CD8-positive, alpha-beta memory T cell (primary cell): ENCODE measurements at regions not wholly inside any gene's neighbourhood (a gene's known extent, or its start where the extent isn't known, plus 50 kb on each side); places are given as distances from the start of the nearest gene placed in this dataset.
A peak's percentile ranks its signal among the peaks of the same experiment; 100 is the strongest.
"Not testable (repeated sequence)": the region's sequence is repeated elsewhere in the genome, so short reads cannot be mapped to it uniquely, and the experiment has no call there.

ENCODE experiments used
- CTCF ChIA-PET: fragments of 350-600 bp; sonication (Branson Sonifier 250); formaldehyde crosslinking; loops from one replicate; lab custom pipeline; 2021; ENCODE audit warnings: antibody characterized with exemption; lab: Charles Lee
- POLR2A ChIA-PET: fragments of 350-600 bp; sonication (Branson Sonifier 250); formaldehyde crosslinking; loops from one replicate; lab custom pipeline; 2021; ENCODE audit warnings: antibody characterized with exemption; lab: Charles Lee
- DNase-seq, 5 donors: peaks; one replicate each; pipeline versions ENCODE4 v3.0.0 to v3.0.0-alpha.2; 2020 to 2022; ENCODE audit warnings: mixed read lengths in 1 of 5
- H3K27ac ChIP-seq: one replicate; pipeline ENCODE4 v1.7.0; 2013; ENCODE audit warnings: low read depth, mild to moderate bottlenecking, low read length, moderate library complexity
- H3K27me3 ChIP-seq: 2 replicates; pipeline ENCODE4 v1.7.0; 2013; ENCODE audit warnings: low read length, mild to moderate bottlenecking; ENCODE audit not compliant: insufficient read depth, poor library complexity, severe bottlenecking
- H3K36me3 ChIP-seq: 2 replicates; pipeline ENCODE4 v1.7.0; 2013; ENCODE audit warnings: mild to moderate bottlenecking, low read length, moderate library complexity; ENCODE audit not compliant: insufficient read depth
- H3K4me1 ChIP-seq: 2 replicates; pipeline ENCODE4 v1.7.0; 2013; ENCODE audit warnings: mild to moderate bottlenecking, low read length, moderate library complexity; ENCODE audit not compliant: insufficient read depth
- H3K4me3 ChIP-seq: 2 replicates; pipeline ENCODE4 v1.7.0; 2013; ENCODE audit warnings: mild to moderate bottlenecking, low read length
- H3K9me3 ChIP-seq: 2 replicates; pipeline ENCODE4 v1.7.0; 2013; ENCODE audit warnings: mild to moderate bottlenecking, low read length
- H3K27ac Mint-ChIP-seq, 8 donors: one replicate each; pipeline ENCODE4 v1.8.0; 2020 to 2021; ENCODE audit warnings: mixed read lengths in 8 of 8, mild to moderate bottlenecking in 6 of 8, inconsistent platforms in 3 of 8, moderate library complexity in 3 of 8
- H3K27me3 Mint-ChIP-seq, 2 donors: one replicate each; pipeline ENCODE4 v1.8.0; 2020 to 2021; ENCODE audit warnings: mixed read lengths in 2 of 2, mild to moderate bottlenecking in 1 of 2, moderate library complexity in 1 of 2
- H3K36me3 Mint-ChIP-seq, 3 donors: one replicate each; pipeline ENCODE4 v1.8.0; 2020 to 2021; ENCODE audit warnings: mixed read lengths in 3 of 3, inconsistent platforms in 1 of 3, mild to moderate bottlenecking in 1 of 3
- H3K4me1 Mint-ChIP-seq, 3 donors: one replicate each; pipeline ENCODE4 v1.8.0; 2020 to 2021; ENCODE audit warnings: mixed read lengths in 3 of 3, inconsistent platforms in 1 of 3, mild to moderate bottlenecking in 1 of 3
- H3K4me3 Mint-ChIP-seq, 7 donors: one replicate each; pipeline ENCODE4 v1.8.0; 2020 to 2021; ENCODE audit warnings: mixed read lengths in 7 of 7, mild to moderate bottlenecking in 6 of 7, moderate library complexity in 4 of 7, inconsistent platforms in 2 of 7
- H3K9me3 Mint-ChIP-seq, 5 donors: one replicate each; pipeline ENCODE4 v1.8.0; 2020 to 2022; ENCODE audit warnings: mixed read lengths in 5 of 5, mild to moderate bottlenecking in 3 of 5, moderate library complexity in 2 of 5, inconsistent platforms in 1 of 5

- Mint-ChIP-seq H3K4me1 (peaks cover 2 to 19% (median 9%) of the 10 kb centered on the region in 3 donors), H3K9me3 (peaks cover 0 to 8% (median 0%) of the 10 kb centered on the region in 5 donors), H3K4me3 (no peak overlapping the region), H3K36me3 (peaks cover 0 to 21% (median 0%) of the 10 kb centered on the region in 3 donors), H3K27ac (no peak overlapping the region), H3K27me3 (peaks cover 0 to 3% of the 10 kb centered on the region in 2 donors)
- ChIA-PET POLR2A (no interaction called here), CTCF (no interaction called here)
- Histone ChIP-seq H3K4me3 (no peak overlapping the region), H3K36me3 (no peaks in the 10 kb centered on the region), H3K27ac (no peak overlapping the region), H3K27me3 (no peaks in the 10 kb centered on the region), H3K4me1 (no peaks in the 10 kb centered on the region), H3K9me3 (no peaks in the 10 kb centered on the region)
- DNase-seq: no peak
Observed at GRCh38 chr15:91414124-91414523, 314.1 kb downstream of the SV2B start.

DNA sequence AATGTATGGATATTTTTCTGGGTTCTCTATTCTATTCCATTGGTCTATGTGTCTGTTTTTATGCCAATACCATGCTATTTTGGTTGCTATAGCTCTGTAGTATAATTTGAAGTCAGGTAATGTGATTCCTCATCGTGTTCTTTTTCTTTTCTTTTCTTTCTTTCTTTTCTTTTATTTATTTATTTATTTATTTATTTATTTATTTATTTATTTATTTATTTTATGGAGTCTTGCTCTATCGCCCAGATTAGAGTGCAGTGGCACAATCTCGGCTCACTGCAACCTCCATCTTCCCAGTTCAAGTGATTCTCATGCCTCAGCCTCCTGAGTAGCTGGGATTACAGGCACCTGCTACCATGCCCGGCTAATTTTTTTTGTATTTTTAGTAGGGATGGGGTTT is 315.2 kb downstream of the SV2B start:
- H3K27ac ChIP-seq, H3K4me1 ChIP-seq, H3K27ac Mint-ChIP-seq, H3K27me3 ChIP-seq, H3K9me3 ChIP-seq, H3K36me3 ChIP-seq, H3K27me3 Mint-ChIP-seq, H3K9me3 Mint-ChIP-seq, POLR2A ChIA-PET, CTCF ChIA-PET, H3K4me3 ChIP-seq, DNase-seq, H3K4me3 Mint-ChIP-seq: not testable (repeated sequence)
- peaks cover 2 to 18% (median 9%) of the 10 kb centered on the region in 3 donors for H3K4me1 Mint-ChIP-seq
- H3K36me3 Mint-ChIP-seq: peaks cover 0 to 29% (median 2%) of the 10 kb centered on the region in 3 donors

DNA sequence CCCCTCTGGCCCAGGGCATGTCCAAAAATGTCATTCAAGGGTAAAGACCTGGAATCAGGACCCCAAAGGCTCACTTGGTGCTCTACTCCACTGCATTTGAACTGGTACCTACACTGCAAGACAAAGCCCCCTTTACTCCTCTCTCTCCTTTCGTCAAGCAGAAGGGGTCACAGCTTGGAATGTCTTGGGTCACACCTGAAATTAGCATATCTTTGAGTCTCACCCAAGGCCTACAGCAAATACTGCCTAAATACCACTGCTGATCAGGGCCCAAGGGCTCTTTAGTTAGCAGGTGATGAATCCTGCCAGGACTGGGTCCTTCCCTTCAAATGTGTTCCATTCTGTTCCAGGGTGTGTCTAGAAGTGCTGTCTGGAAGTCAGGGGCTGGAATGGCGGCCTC is 320.6 kb downstream of the SV2B start:
- Mint-ChIP-seq H3K9me3 (peaks cover 0 to 3% (median 0%) of the 10 kb centered on the region in 5 donors), H3K27me3 (peaks cover 4 to 9% of the 10 kb centered on the region in 2 donors), H3K36me3 (peaks cover 0 to 22% (median 2%) of the 10 kb centered on the region in 3 donors), H3K27ac (peak overlapping the region in 1 of 8 donors; percentile 24), H3K4me3 (peak overlapping the region in 1 of 7 donors; percentile 19), H3K4me1 (peaks cover 33 to 38% (median 38%) of the 10 kb centered on the region in 3 donors)
- no peaks in the 10 kb centered on the region for H3K36me3 ChIP-seq
- H3K27ac ChIP-seq: no peak overlapping the region
- no peak for DNase-seq
- POLR2A ChIA-PET: no interaction called here
- no peaks in the 10 kb centered on the region for H3K9me3 ChIP-seq
- no peaks in the 10 kb centered on the region for H3K27me3 ChIP-seq
- H3K4me3 ChIP-seq: no peak overlapping the region
- peaks cover 31% of the 10 kb centered on the region for H3K4me1 ChIP-seq
- CTCF ChIA-PET: no interaction called here

- POLR2A ChIA-PET: no interaction called here
- peak overlapping the region in 5 of 7 donors; percentile 21 to 55 (median 48) for H3K4me3 Mint-ChIP-seq
- H3K9me3 ChIP-seq: no peaks in the 10 kb centered on the region
- peak in 2 of 5 donors; percentile 2 to 14 for DNase-seq
- peaks cover 49% of the 10 kb centered on the region for H3K4me1 ChIP-seq
- peaks cover 40 to 56% (median 54%) of the 10 kb centered on the region in 3 donors for H3K4me1 Mint-ChIP-seq
- no peak overlapping the region for H3K27ac ChIP-seq
- no peaks in the 10 kb centered on the region for H3K36me3 ChIP-seq
- peaks cover 0 to 3% (median 0%) of the 10 kb centered on the region in 5 donors for H3K9me3 Mint-ChIP-seq
- peak overlapping the region; percentile 24 for H3K4me3 ChIP-seq
- CTCF ChIA-PET: interaction anchor here (0.7 to 1.0 kb wide), 3 partner anchors 13 to 69 kb away, joined by 3 to 4 read pairs (median 3); no protein-coding TSS in a partner anchor
- H3K27me3 Mint-ChIP-seq: peaks cover 4 to 11% of the 10 kb centered on the region in 2 donors
- H3K36me3 Mint-ChIP-seq: peaks cover 0 to 11% (median 2%) of the 10 kb centered on the region in 3 donors
- H3K27ac Mint-ChIP-seq: peak overlapping the region in 6 of 8 donors; percentile 3 to 75 (median 26)
- H3K27me3 ChIP-seq: no peaks in the 10 kb centered on the region
Observed at GRCh38 chr15:91422797-91423196, 322.7 kb downstream of the SV2B start.

DNA sequence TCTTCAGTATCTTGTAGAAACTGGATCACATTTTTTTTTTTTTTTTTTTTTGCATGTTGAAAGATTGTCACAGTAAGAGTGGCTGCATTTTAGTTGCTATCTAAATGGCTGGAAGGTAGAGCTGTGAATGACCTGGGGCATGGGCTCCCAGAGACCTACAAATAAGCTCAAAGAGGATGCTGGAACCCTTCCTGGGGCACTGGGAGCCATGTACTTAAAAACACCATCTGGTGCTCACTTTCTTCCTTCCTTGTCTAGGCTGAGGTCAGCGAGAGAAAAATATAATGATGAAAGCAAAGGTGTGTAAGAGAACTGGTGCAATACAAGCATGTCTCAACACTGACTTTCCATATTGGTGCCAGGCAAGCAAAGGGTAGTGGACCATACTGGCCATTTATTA is 323.9 kb downstream of the SV2B start:
- Histone ChIP-seq H3K4me1 (peaks cover 49% of the 10 kb centered on the region), H3K27me3 (no peaks in the 10 kb centered on the region), H3K36me3 (no peaks in the 10 kb centered on the region), H3K4me3 (no peak overlapping the region), H3K9me3 (no peaks in the 10 kb centered on the region), H3K27ac (no peak overlapping the region)
- ChIA-PET POLR2A (no interaction called here), CTCF (interaction anchor here (1.0 kb wide), 1 partner anchor 14 kb away, joined by 3 read pairs; no protein-coding TSS in a partner anchor)
- Mint-ChIP-seq H3K27me3 (peaks cover 4 to 12% of the 10 kb centered on the region in 2 donors), H3K27ac (peak overlapping the region in 2 of 8 donors; percentile 14 to 18), H3K4me3 (peak overlapping the region in 3 of 7 donors; percentile 3 to 33 (median 15)), H3K9me3 (peaks cover 0 to 1% (median 0%) of the 10 kb centered on the region in 5 donors), H3K36me3 (peaks cover 0 to 11% (median 2%) of the 10 kb centered on the region in 3 donors), H3K4me1 (peaks cover 40 to 62% (median 57%) of the 10 kb centered on the region in 3 donors)
- DNase-seq: no peak

DNA sequence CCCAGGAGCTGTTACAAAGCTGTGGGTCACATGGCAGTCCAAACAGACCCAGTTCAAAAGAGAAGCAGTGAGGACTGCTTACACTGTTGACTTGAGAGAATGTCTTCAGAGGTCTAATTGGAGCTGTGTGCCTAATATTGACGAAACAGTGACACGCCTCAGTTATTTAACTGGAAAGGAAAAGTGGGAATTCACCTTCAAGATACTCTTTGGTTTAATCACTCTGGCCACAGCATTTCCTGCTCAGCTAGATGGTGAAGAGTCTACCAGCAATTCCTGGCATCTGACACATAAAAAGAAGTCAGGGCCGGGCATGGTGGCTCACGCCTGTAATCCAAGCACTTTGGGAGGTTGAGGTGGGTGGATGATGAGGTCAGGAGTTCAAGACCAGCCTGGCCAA is 326.4 kb downstream of the SV2B start:
- Mint-ChIP-seq H3K36me3 (peaks cover 0 to 9% (median 0%) of the 10 kb centered on the region in 3 donors), H3K27me3 (peaks cover 4 to 9% of the 10 kb centered on the region in 2 donors), H3K4me3 (peak overlapping the region in 3 of 7 donors; percentile 21 to 49 (median 29)), H3K9me3 (no peaks in the 10 kb centered on the region), H3K27ac (peak overlapping the region in 3 of 8 donors; percentile 12 to 61 (median 23)), H3K4me1 (peaks cover 40 to 71% (median 57%) of the 10 kb centered on the region in 3 donors)
- no peak for DNase-seq
- Histone ChIP-seq H3K27ac (no peak overlapping the region), H3K27me3 (no peaks in the 10 kb centered on the region), H3K9me3 (no peaks in the 10 kb centered on the region), H3K4me1 (peaks cover 49% of the 10 kb centered on the region), H3K36me3 (no peaks in the 10 kb centered on the region), H3K4me3 (no peak overlapping the region)
- ChIA-PET CTCF (interaction anchor here (1.6 kb wide), 1 partner anchor 27 kb away, joined by 3 read pairs; no protein-coding TSS in a partner anchor), POLR2A (no interaction called here)

DNA sequence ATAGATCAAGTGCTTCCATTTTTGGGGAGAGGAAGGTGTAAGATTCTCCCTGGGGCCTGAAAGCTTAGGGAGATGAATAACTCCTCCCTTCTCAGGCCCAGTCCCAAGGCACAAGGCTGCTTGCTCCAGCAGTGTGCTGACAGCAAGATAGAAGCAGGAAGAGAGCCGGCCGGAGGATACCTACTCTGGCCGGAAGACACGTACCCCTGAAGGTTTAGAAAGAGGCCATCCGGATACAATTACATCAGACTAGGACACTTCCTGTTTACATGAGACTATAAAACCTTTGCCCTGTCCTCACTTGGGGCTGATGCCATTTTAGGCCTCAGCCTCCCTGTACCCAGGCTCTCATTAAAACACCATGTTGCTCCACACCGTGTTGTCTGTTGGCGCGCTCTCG is 329.9 kb downstream of the SV2B start:
- no peak for DNase-seq
- no peaks in the 10 kb centered on the region for H3K9me3 Mint-ChIP-seq
- POLR2A ChIA-PET: no interaction called here
- H3K4me1 Mint-ChIP-seq: peaks cover 14 to 40% (median 27%) of the 10 kb centered on the region in 3 donors
- no peak overlapping the region for H3K4me3 Mint-ChIP-seq
- H3K4me1 ChIP-seq: peaks cover 19% of the 10 kb centered on the region
- no peak overlapping the region for H3K27ac ChIP-seq
- CTCF ChIA-PET: no interaction called here
- no peaks in the 10 kb centered on the region for H3K36me3 ChIP-seq
- no peaks in the 10 kb centered on the region for H3K9me3 ChIP-seq
- H3K36me3 Mint-ChIP-seq: peaks cover 0 to 6% (median 0%) of the 10 kb centered on the region in 3 donors
- no peaks in the 10 kb centered on the region for H3K27me3 ChIP-seq
- H3K27me3 Mint-ChIP-seq: peaks cover 0 to 5% of the 10 kb centered on the region in 2 donors
- H3K4me3 ChIP-seq: no peak overlapping the region
- peak overlapping the region in 1 of 8 donors; percentile 56 for H3K27ac Mint-ChIP-seq

GRCh38 chr15:91431041-91431715 is 331.1 kb downstream of the SV2B start:
- Histone ChIP-seq H3K27me3 (no peaks in the 10 kb centered on the region), H3K4me1 (peaks cover 14% of the 10 kb centered on the region), H3K36me3 (no peaks in the 10 kb centered on the region), H3K9me3 (no peaks in the 10 kb centered on the region), H3K27ac (no peak overlapping the region), H3K4me3 (no peak overlapping the region)
- no peak for DNase-seq
- no peak overlapping the region for H3K4me3 Mint-ChIP-seq
- ChIA-PET CTCF (no interaction called here), POLR2A (no interaction called here)
- peak overlapping the region in 1 of 8 donors; percentile 32 for H3K27ac Mint-ChIP-seq
- H3K9me3 Mint-ChIP-seq: no peaks in the 10 kb centered on the region
- peaks cover 0 to 6% (median 0%) of the 10 kb centered on the region in 3 donors for H3K36me3 Mint-ChIP-seq
- H3K4me1 Mint-ChIP-seq: peaks cover 6 to 29% (median 19%) of the 10 kb centered on the region in 3 donors
- H3K27me3 Mint-ChIP-seq: peaks cover 0 to 5% of the 10 kb centered on the region in 2 donors
